SK-N-SH (cell line): ENCODE measurements at regions not wholly inside any gene's neighbourhood (a gene's known extent, or its start where the extent isn't known, plus 50 kb on each side); places are given as distances from the start of the nearest gene placed in this dataset.

Source experiments
- CTCF ChIA-PET: fragments of 300-600, 350-600 bp; formaldehyde crosslinking; extraction: SDS; loops from one replicate; lab custom pipeline; 2021; lab: Yijun Ruan, JAX
- POLR2A ChIA-PET: fragments of 350-600 bp; sonication (Branson Sonifier 250); formaldehyde crosslinking; extraction: SDS; loops from one replicate; lab custom pipeline; 2020; ENCODE audit warnings: antibody characterized with exemption, inconsistent platforms; lab: Yijun Ruan, JAX
- DNase-seq: peaks from one replicate; pipeline ENCODE4 v3.0.0; 2012
- H2AFZ ChIP-seq: fragments of 200-600 bp; sonication (generic); 2 replicates; pipeline ENCODE4 v1.8.1; 2016; ENCODE audit warnings: antibody characterized with exemption, mild to moderate bottlenecking, low read depth
- H3F3A ChIP-seq: fragments of 200-600 bp; sonication (generic); replicated peaks from 2 replicates; pipeline ENCODE3; 2016; ENCODE audit warnings: antibody characterized with exemption, mild to moderate bottlenecking; ENCODE audit not compliant: insufficient read depth
- H3K27ac ChIP-seq, 2 experiments: fragments of 200-500 bp in 1 of 2; fragments of 200-600 bp in 1 of 2; sonication (Bioruptor generic) in 1 of 2; sonication (generic), shearing (Covaris generic) in 1 of 2; 2 replicates each; pipeline versions ENCODE4 v1.5.1 to v1.6.1; 2014 to 2016; ENCODE audit warnings: low read depth in 2 of 2, inconsistent platforms in 1 of 2, low read length in 1 of 2, mild to moderate bottlenecking in 1 of 2, mixed read lengths in 1 of 2
- H3K27me3 ChIP-seq: fragments of 200-600 bp; sonication (generic), shearing (Covaris generic); 2 replicates; pipeline ENCODE4 v1.6.1; 2016; ENCODE audit warnings: mixed run types; ENCODE audit not compliant: insufficient read depth
- H3K36me3 ChIP-seq, 2 experiments: fragments of 200-500 bp in 1 of 2; fragments of 200-600 bp in 1 of 2; sonication (Bioruptor generic) in 1 of 2; sonication (generic) in 1 of 2; replicated peaks in 1 of 2; 2 replicates each; pipeline versions ENCODE3 to v1.5.1; 2014 to 2016; ENCODE audit warnings: low read length in 1 of 2, mild to moderate bottlenecking in 1 of 2; ENCODE audit not compliant: insufficient read depth in 2 of 2, control insufficient read depth in 1 of 2
- H3K4me1 ChIP-seq, 2 experiments: fragments of 200-500 bp in 1 of 2; fragments of 200-600 bp in 1 of 2; sonication (Bioruptor generic) in 1 of 2; sonication (generic), shearing (Covaris generic) in 1 of 2; 2 replicates each; pipeline versions ENCODE4 v1.5.1 to v1.6.1; 2014 to 2016; ENCODE audit warnings: low read depth in 1 of 2, low read length in 1 of 2, mixed run types in 1 of 2; ENCODE audit not compliant: insufficient read depth in 2 of 2, control insufficient read depth in 1 of 2
- H3K4me2 ChIP-seq: fragments of 200-600 bp; sonication (generic), shearing (Covaris generic); 2 replicates; pipeline ENCODE4 v1.6.1; 2017; ENCODE audit warnings: mixed run types
- H3K4me3 ChIP-seq, 2 experiments: fragments of 200-500 bp in 1 of 2; fragments of 200-600 bp in 1 of 2; sonication (Bioruptor generic) in 1 of 2; sonication (generic), shearing (Covaris generic) in 1 of 2; 2 replicates each; pipeline versions ENCODE4 v1.5.1 to v1.8.1; 2014 to 2016; ENCODE audit warnings: low read depth in 2 of 2, inconsistent platforms in 1 of 2, low read length in 1 of 2, mild to moderate bottlenecking in 1 of 2, mixed read lengths in 1 of 2, moderate library complexity in 1 of 2
- H3K79me2 ChIP-seq: fragments of 200-600 bp; sonication (generic); 2 replicates; pipeline ENCODE4 v1.8.1; 2017; ENCODE audit warnings: mild to moderate bottlenecking; ENCODE audit not compliant: insufficient read depth
- H3K9ac ChIP-seq: fragments of 200-600 bp; sonication (generic); 2 replicates; pipeline ENCODE4 v1.6.1; 2017; ENCODE audit warnings: mixed run types
- H3K9me2 ChIP-seq: fragments of 200-600 bp; sonication (generic); 2 replicates; pipeline ENCODE4 v1.6.1; 2017; ENCODE audit warnings: mixed run types
- H3K9me3 ChIP-seq: fragments of 200-600 bp; sonication (generic); 2 replicates; pipeline ENCODE4 v1.6.1; 2017; ENCODE audit warnings: mixed run types, mild to moderate bottlenecking, moderate library complexity
- H4K20me1 ChIP-seq: fragments of 200-600 bp; sonication (generic); 2 replicates; pipeline ENCODE4 v1.6.1; 2017; ENCODE audit warnings: mild to moderate bottlenecking, mixed run types; ENCODE audit not compliant: insufficient read depth
- CHD2 ChIP-seq: fragments of 150-350 bp; IDR thresholded peaks from 2 replicates; pipeline ENCODE4 v1.6.1; 2018; ENCODE audit warnings: low read length; ENCODE audit not compliant: partially characterized antibody
- ELF1 ChIP-seq: IDR thresholded peaks from 2 replicates; pipeline ENCODE4 v1.4.0; 2012
- EP300 ChIP-seq, 2 experiments: IDR thresholded peaks; 2 replicates each; pipeline versions ENCODE4 v1.4.0 to v1.6.1; 2012; ENCODE audit warnings: borderline replicate concordance in 1 of 2, low read depth in 1 of 2, low read length in 1 of 2
- FOSL2 ChIP-seq: IDR thresholded peaks from 2 replicates; pipeline ENCODE4 v1.4.0; 2012; ENCODE audit warnings: low read depth, mild to moderate bottlenecking, moderate library complexity, borderline replicate concordance
- GABPA ChIP-seq: IDR thresholded peaks from 2 replicates; pipeline ENCODE4 v1.4.0; 2012; ENCODE audit warnings: low read depth, mild to moderate bottlenecking
- JUND ChIP-seq: IDR thresholded peaks from 2 replicates; pipeline ENCODE4 v1.4.0; 2012
- MEF2A ChIP-seq: IDR thresholded peaks from 2 replicates; pipeline ENCODE4 v1.4.0; 2012; ENCODE audit warnings: low read depth, borderline replicate concordance
- MXI1 ChIP-seq: IDR thresholded peaks from 2 replicates; pipeline ENCODE4 v1.6.1; 2012; ENCODE audit warnings: mild to moderate bottlenecking, low read depth, low read length, improper control_type of control experiment
- NRF1 ChIP-seq: IDR thresholded peaks from 2 replicates; pipeline ENCODE4 v1.6.1; 2012; ENCODE audit warnings: low read depth, mild to moderate bottlenecking, low read length
- RCOR1 ChIP-seq: fragments of 150-350 bp; IDR thresholded peaks from 2 replicates; pipeline ENCODE4 v1.6.1; 2017; ENCODE audit warnings: antibody characterized with exemption, low read length
- REST ChIP-seq: IDR thresholded peaks from 2 replicates; pipeline ENCODE4 v1.6.1; 2012; ENCODE audit warnings: mild to moderate bottlenecking, low read depth, low read length, moderate library complexity
- RFX5 ChIP-seq: IDR thresholded peaks from 2 replicates; pipeline ENCODE4 v1.6.1; 2012; ENCODE audit warnings: mild to moderate bottlenecking, improper control_type of control experiment, low read length
- TAF1 ChIP-seq: IDR thresholded peaks from 2 replicates; pipeline ENCODE4 v1.6.1; 2012; ENCODE audit warnings: low read depth, mild to moderate bottlenecking, low read length, moderate library complexity, borderline replicate concordance
- TCF12 ChIP-seq: IDR thresholded peaks from 2 replicates; pipeline ENCODE4 v1.4.0; 2012
- TEAD4 ChIP-seq: IDR thresholded peaks from 2 replicates; pipeline ENCODE4 v1.4.0; 2012; ENCODE audit warnings: mild to moderate bottlenecking, borderline replicate concordance; ENCODE audit not compliant: insufficient read depth
- YY1 ChIP-seq: IDR thresholded peaks from 2 replicates; pipeline ENCODE4 v1.4.0; 2012; ENCODE audit warnings: low read depth, mild to moderate bottlenecking
- ZBTB33 ChIP-seq: IDR thresholded peaks from 2 replicates; pipeline ENCODE4 v1.4.0; 2012; ENCODE audit warnings: low read depth, borderline replicate concordance
- WGBS: methylation state at CpG from one replicate; pipeline ENCODE4 v1.1.6; 2017; ENCODE audit warnings: low lambda C conversion rate; 5-methylcytosine and 5-hydroxymethylcytosine counted together
- TF ChIP-seq, protein P1 (sequence below): fragments of 150-350 bp; IDR thresholded peaks from 2 replicates; pipeline ENCODE4 v1.6.1; 2017; ENCODE audit warnings: antibody characterized with exemption, low read length, low read depth, borderline replicate concordance
- TF ChIP-seq, protein P2 (sequence below): IDR thresholded peaks from 2 replicates; pipeline ENCODE4; 2012
- TF ChIP-seq, protein P3 (sequence below): IDR thresholded peaks from 2 replicates; pipeline ENCODE4 v1.4.0; 2012; ENCODE audit warnings: low read depth, borderline replicate concordance

- TF ChIP-seq, protein P1, sequence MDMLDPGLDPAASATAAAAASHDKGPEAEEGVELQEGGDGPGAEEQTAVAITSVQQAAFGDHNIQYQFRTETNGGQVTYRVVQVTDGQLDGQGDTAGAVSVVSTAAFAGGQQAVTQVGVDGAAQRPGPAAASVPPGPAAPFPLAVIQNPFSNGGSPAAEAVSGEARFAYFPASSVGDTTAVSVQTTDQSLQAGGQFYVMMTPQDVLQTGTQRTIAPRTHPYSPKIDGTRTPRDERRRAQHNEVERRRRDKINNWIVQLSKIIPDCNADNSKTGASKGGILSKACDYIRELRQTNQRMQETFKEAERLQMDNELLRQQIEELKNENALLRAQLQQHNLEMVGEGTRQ = no peak
- TF ChIP-seq RCOR1 (no peak), FOSL2 (no peak), TEAD4 (no peak), GABPA (no peak), MEF2A (no peak), MXI1 (no peak)
These were observed 97.8 kb upstream of the SMIM21 start (continued) for GRCh38 chr18:75525331-75525730.

GRCh38 chr18:75524841-75525240 lies 97.3 kb upstream of the SMIM21 start:
- no peaks in the 10 kb centered on the region for H3F3A ChIP-seq
- H2AFZ ChIP-seq = no peak overlapping the region
- no peaks in the 10 kb centered on the region for H3K9me3 ChIP-seq
- no peak overlapping the region for H3K4me2 ChIP-seq
- H4K20me1 ChIP-seq = no peaks in the 10 kb centered on the region
- ChIA-PET POLR2A (no interaction called here), CTCF (no interaction called here)
- no peaks in the 10 kb centered on the region; a peak in 1 of 4 replicates for H3K4me1 ChIP-seq
- 52% methylated on average over 6 of the region's 7 CpGs for WGBS
- no peak for DNase-seq
- no peaks in the 10 kb centered on the region for H3K27me3 ChIP-seq
- H3K36me3 ChIP-seq = no peaks in the 10 kb centered on the region
- no peak overlapping the region for H3K27ac ChIP-seq
- no peak for TF ChIP-seq ELF1
- TF ChIP-seq, protein P2, sequence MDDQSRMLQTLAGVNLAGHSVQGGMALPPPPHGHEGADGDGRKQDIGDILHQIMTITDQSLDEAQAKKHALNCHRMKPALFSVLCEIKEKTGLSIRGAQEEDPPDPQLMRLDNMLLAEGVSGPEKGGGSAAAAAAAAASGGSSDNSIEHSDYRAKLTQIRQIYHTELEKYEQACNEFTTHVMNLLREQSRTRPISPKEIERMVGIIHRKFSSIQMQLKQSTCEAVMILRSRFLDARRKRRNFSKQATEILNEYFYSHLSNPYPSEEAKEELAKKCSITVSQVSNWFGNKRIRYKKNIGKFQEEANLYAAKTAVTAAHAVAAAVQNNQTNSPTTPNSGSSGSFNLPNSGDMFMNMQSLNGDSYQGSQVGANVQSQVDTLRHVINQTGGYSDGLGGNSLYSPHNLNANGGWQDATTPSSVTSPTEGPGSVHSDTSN = no peak
- no peak for TF ChIP-seq CHD2
- TF ChIP-seq TCF12 = no peak
- TF ChIP-seq, protein P3, sequence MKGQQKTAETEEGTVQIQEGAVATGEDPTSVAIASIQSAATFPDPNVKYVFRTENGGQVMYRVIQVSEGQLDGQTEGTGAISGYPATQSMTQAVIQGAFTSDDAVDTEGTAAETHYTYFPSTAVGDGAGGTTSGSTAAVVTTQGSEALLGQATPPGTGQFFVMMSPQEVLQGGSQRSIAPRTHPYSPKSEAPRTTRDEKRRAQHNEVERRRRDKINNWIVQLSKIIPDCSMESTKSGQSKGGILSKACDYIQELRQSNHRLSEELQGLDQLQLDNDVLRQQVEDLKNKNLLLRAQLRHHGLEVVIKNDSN = no peak
- TF ChIP-seq FOSL2 = no peak
- TF ChIP-seq ZBTB33 = no peak
- no peak for TF ChIP-seq RFX5
- TF ChIP-seq NRF1 = no peak
- TF ChIP-seq TAF1 = no peak
- no peak for TF ChIP-seq MXI1
- TF ChIP-seq REST = no peak
- no peak for TF ChIP-seq JUND
- no peak for TF ChIP-seq YY1
- no peak for TF ChIP-seq EP300 (IDR thresholded peaks at IDR 0.05; ENCODE audit: borderline replicate concordance in 1 of 2, low read depth in 1 of 2, low read length in 1 of 2)
- H3K4me3 ChIP-seq = no peak overlapping the region
- no peaks in the 10 kb centered on the region for H3K9me2 ChIP-seq
- H3K9ac ChIP-seq = no peak overlapping the region
- no peaks in the 10 kb centered on the region for H3K79me2 ChIP-seq
